ENCODE measurements at regions not wholly inside any gene's neighbourhood (a gene's known extent, or its start where the extent isn't known, plus 50 kb on each side); places are given as distances from the start of the nearest gene placed in this dataset.

- TF ChIP-seq, protein P1, sequence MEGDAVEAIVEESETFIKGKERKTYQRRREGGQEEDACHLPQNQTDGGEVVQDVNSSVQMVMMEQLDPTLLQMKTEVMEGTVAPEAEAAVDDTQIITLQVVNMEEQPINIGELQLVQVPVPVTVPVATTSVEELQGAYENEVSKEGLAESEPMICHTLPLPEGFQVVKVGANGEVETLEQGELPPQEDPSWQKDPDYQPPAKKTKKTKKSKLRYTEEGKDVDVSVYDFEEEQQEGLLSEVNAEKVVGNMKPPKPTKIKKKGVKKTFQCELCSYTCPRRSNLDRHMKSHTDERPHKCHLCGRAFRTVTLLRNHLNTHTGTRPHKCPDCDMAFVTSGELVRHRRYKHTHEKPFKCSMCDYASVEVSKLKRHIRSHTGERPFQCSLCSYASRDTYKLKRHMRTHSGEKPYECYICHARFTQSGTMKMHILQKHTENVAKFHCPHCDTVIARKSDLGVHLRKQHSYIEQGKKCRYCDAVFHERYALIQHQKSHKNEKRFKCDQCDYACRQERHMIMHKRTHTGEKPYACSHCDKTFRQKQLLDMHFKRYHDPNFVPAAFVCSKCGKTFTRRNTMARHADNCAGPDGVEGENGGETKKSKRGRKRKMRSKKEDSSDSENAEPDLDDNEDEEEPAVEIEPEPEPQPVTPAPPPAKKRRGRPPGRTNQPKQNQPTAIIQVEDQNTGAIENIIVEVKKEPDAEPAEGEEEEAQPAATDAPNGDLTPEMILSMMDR (IDR thresholded peaks at IDR 0.05) = no peak
- TF ChIP-seq POLR2A (IDR thresholded peaks at IDR 0.05) = no peak
Observed at GRCh38 chr2:183222751-183223150, 98.5 kb downstream of the NUP35 start.

All from thyroid gland (tissue), 4 donors.